ENCODE measurements at regions not wholly inside any gene's neighbourhood (a gene's known extent, or its start where the extent isn't known, plus 50 kb on each side); places are given as distances from the start of the nearest gene placed in this dataset.

GRCh38 chr9:104980039-104980654, 52.2 kb upstream of the ABCA1 start:
- TF ChIP-seq, protein P1, sequence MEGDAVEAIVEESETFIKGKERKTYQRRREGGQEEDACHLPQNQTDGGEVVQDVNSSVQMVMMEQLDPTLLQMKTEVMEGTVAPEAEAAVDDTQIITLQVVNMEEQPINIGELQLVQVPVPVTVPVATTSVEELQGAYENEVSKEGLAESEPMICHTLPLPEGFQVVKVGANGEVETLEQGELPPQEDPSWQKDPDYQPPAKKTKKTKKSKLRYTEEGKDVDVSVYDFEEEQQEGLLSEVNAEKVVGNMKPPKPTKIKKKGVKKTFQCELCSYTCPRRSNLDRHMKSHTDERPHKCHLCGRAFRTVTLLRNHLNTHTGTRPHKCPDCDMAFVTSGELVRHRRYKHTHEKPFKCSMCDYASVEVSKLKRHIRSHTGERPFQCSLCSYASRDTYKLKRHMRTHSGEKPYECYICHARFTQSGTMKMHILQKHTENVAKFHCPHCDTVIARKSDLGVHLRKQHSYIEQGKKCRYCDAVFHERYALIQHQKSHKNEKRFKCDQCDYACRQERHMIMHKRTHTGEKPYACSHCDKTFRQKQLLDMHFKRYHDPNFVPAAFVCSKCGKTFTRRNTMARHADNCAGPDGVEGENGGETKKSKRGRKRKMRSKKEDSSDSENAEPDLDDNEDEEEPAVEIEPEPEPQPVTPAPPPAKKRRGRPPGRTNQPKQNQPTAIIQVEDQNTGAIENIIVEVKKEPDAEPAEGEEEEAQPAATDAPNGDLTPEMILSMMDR (IDR thresholded peaks at IDR 0.05; ENCODE audit: low read depth, low read length, missing control alignments), result no peak
- no peak overlapping the region for H3K4me3 ChIP-seq (ENCODE audit: low read depth, low read length)
- no peak for DNase-seq (ENCODE audit: low read depth)
- in situ Hi-C loops (cut with HindIII; ENCODE audit: low sequenced_read_pairs), result no loop called here

GRCh38 chr9:104981543-104982129, 53.7 kb upstream of the ABCA1 start:
- no peak for DNase-seq (ENCODE audit: low read depth)
- H3K4me3 ChIP-seq (ENCODE audit: low read depth, low read length), result no peak overlapping the region
- TF ChIP-seq, protein P1 (IDR thresholded peaks at IDR 0.05; ENCODE audit: low read depth, low read length, missing control alignments), result no peak
- in situ Hi-C loops (cut with HindIII; ENCODE audit: low sequenced_read_pairs), result no loop called here

DNA sequence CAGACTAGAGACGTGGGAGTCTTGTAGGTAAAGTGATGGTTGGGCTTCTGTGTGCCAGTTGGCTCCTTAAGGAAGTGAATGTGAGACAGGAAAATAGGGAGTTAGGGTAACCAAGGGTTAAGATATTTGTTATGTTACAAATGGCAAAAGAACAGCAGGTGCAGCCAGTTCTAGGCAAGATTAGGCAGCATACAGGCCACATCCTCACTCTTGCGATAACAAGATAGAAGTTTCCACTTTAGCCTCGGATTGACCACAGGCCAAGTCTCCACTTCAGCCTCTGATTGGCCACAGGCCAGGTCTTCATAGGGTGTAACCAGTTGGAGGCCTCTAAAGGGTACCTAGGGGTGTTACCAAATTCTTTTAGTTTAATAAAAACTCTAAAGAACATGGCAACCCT, 54.6 kb upstream of the ABCA1 start:
- in situ Hi-C loops (cut with HindIII; ENCODE audit: low sequenced_read_pairs), result no loop called here
- no peak for DNase-seq (ENCODE audit: low read depth)
- TF ChIP-seq, protein P1 (IDR thresholded peaks at IDR 0.05; ENCODE audit: low read depth, low read length, missing control alignments), result no peak
- no peak overlapping the region for H3K4me3 ChIP-seq (ENCODE audit: low read depth, low read length)

DNA sequence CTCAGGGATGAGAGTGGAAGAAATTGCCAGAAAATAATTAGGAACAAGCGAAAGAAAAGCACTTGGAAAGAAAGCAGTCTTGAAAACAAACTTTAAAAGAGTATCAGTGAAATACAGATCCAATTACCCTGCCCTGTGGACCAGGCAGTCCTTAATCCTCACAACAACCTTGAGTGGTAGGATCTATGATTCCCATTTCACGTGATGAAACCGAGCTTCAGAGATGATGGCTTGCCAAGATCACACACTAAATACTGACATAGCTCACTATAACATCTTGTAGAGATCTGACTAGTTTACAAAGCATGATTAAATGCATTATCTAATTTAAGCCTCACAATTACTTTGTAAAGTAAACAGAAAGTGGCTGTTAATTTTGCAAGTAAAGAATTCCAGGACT, 55.5 kb upstream of the ABCA1 start:
- in situ Hi-C loops (cut with HindIII; ENCODE audit: low sequenced_read_pairs), result no loop called here
- no peak for DNase-seq (ENCODE audit: low read depth)
- TF ChIP-seq, protein P1 (IDR thresholded peaks at IDR 0.05; ENCODE audit: low read depth, low read length, missing control alignments), result no peak
- H3K4me3 ChIP-seq (ENCODE audit: low read depth, low read length), result no peak overlapping the region

GRCh38 chr9:104984121-104984520, 56.2 kb upstream of the ABCA1 start:
- no peak for DNase-seq (ENCODE audit: low read depth)
- in situ Hi-C loops (cut with HindIII; ENCODE audit: low sequenced_read_pairs), result no loop called here
- TF ChIP-seq, protein P1 (IDR thresholded peaks at IDR 0.05; ENCODE audit: low read depth, low read length, missing control alignments), result no peak
- no peak overlapping the region for H3K4me3 ChIP-seq (ENCODE audit: low read depth, low read length)

DNA sequence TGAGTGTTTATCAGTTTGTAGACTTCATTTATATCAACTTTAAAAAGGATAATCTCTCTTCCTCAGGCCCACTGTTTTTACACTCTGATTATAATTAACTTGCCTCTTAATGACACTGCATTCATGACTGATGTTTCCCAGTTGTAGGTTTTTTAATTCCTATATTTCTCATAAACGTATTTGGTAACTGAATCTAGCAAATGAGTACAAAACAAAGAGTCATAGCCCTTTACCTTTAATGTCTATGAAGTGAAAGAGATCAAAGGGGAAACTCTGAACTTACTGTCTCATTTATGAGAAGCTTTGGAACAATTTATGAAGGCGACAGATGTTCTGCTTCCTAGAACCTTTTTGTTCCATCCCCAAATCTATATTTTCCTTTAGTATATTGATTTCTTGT, 56.6 kb upstream of the ABCA1 start:
- in situ Hi-C loops (cut with HindIII; ENCODE audit: low sequenced_read_pairs), result no loop called here
- no peak overlapping the region for H3K4me3 ChIP-seq (ENCODE audit: low read depth, low read length)
- TF ChIP-seq, protein P1 (IDR thresholded peaks at IDR 0.05; ENCODE audit: low read depth, low read length, missing control alignments), result no peak
- DNase-seq (ENCODE audit: low read depth), result no peak
